Hypothalamus (tissue), 51 donors: ENCODE measurements at regions not wholly inside any gene's neighbourhood (a gene's known extent, or its start where the extent isn't known, plus 50 kb on each side); places are given as distances from the start of the nearest gene placed in this dataset.
"Not testable (repeated sequence)": the region's sequence is repeated elsewhere in the genome, so short reads cannot be mapped to it uniquely, and the experiment has no call there.

Source experiments
- DNase-seq, 51 donors: peaks; one replicate each; lab custom pipeline; 2025; lab: John Stamatoyannopoulos, UW

DNA sequence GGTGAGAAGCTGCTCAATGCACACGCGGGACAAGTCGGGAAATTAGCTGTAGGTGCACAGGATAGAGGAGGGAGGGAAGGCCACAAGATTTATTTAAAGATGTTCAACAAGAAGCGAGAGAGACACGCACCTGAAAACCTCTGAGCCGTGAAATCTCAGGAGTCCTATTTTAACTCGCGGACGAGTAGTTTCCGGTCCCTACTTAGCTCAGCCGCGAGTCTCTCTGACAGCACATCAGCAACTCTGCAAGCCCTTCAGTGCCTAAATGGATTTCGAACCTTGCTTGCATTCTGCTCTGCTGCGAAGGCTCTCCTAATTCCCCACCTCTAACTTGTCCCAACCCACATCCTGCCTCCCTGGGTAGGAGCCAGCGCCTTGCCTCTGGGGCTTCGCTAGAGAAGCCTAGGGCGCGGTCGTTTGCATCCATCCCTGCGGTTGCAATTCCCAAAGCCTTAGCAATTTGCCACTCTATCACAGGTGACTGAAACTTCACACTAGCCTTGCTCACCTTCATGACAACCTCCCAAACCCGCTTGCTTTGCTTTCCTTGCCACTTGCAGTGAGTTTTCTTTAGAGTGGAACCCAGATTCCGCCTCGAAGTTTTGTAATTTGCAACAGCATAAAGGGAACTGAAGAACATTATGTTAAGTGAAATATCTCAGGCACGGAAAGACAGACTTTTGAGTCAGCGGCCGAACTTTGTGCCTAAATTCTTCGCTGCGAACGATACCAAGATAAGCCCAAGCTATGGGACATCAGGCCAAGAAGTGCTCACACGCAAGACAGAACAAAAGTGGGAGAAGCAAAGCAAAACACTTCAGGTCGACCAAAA, 202.8 kb downstream of the KDM5D start:
- DNase-seq, result no peak

DNA sequence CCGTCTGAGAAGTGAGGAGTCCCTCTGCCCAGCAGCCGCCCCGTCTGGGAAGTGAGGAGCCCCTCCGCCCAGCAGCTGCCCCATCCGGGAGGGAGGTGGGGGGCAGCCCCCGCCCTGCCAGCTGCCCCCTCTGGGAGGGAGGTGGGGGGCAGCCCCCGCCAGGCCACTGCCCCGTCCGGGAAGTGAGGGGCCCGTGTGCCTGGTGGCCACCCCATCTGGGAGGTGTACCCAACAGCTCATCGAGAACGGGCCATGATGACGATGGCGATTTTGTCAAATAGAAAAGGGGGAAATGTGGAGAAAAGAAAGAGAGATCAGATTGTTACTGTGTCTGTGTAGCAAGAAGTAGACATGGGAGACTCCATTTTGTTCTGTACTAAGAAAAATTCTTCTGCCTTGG, 208.8 kb downstream of the KDM5D start:
- DNase-seq, result not testable (repeated sequence)

DNA sequence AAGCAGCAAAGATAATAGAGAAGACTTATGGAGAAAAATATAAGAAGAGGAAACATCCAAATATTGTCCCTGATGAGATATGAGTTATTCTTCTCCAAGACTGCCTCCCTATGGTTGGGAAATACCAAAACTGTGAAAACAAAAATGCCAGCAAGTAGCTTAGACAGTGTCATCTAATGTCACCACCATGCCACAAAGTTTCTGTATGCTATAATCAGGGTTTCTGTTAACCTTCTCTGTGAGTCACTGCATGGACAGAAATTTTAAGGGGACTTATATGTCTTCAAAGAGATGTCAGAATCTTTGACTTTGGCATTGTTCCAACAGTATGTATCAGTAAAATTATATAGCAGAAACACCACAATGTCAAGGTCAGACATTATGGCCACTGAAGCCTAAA, 222.6 kb downstream of the KDM5D start:
- DNase-seq, result no peak

DNA sequence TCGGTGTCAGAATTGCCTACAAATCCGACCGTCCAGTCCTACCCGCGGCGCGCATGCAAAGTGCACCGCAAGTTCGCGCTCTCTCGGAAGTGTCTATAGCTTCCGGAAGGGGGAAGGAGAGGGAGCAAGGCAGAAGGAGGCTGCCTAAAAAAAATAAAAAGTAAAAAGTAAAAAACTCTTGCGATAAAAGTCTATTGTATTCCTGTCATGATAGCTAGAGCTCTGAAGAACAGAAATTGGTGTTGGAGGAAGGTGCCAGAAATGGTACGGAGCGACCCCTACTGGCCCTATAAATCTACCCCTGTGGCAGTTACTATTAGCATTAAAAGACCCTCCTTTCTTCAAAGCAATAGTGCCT, 241.5 kb downstream of the KDM5D start:
- DNase-seq, result no peak

DNA sequence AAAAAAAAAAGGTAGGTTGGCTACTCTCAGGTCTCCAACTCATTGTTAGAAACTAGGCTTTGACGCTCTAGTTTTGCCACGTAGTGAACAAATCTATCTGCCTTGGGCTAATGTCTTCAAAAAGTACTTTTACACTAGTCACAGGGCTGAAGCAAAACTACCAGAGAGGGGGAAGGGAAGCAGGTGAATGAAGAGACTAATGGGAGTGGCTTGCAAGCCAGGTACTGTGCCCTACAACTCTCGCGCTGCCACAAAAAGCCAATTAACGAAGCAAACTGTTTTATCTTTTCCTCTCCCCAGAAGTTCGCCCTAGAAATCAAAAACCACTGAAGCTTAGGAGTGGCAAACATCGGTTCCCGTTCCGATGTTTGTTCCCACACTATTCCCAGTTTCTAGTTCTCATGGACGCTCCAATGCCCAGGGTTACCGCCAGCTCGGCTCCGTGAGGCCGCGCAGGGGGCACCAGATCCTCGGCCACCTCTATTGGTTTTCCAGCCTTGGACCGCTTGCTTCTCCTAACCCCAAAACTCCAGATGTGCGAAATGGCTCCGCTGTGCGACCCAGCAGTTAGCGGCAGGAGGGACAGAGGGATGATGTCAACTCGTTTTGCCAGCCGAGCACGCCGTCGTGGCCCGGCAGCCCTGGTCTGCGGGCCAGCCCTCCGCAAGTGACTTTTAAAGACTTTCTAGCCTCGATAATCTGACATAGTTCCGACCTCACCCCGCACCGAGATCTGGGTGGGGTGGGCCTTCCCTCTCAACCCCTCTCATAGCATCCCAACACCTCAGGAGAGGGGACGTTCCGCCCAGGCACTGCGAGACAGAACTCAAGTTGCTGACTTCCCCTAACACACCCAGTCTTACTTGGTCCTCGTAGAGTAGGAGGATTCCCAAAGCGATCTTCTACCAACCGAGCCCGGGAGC, 242.1 kb downstream of the KDM5D start:
- no peak for DNase-seq

- no peak for DNase-seq
Measured at GRCh38 chrY:19498556-19498955, 246.0 kb downstream of the KDM5D start.

GRCh38 chrY:19487494-19487893, 257.0 kb downstream of the KDM5D start:
- no peak for DNase-seq

DNA sequence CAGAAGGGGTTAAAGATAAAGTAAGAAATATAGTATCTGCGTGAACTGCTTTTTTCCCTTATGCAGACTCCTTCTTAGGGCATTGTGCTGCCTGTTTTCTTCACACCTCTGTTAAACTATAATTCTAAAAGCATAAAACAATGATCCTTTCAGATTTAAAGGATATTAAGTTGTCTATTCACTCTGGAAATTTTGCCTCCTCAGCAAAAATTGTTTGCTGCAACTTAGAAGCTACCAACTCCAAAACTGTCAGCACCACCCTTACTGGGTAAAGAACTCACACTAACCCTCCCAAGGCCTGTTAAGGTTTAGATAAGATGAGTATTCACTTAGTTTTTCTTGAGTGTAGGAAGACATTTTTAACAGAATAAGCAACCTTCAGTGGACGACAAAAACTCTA, 259.5 kb downstream of the KDM5D start:
- no peak for DNase-seq

- DNase-seq, result no peak
Measured at GRCh38 chrY:19479141-19479540, 265.4 kb downstream of the KDM5D start.

- DNase-seq, result no peak
Measured at GRCh38 chrY:19477959-19478358, 266.6 kb downstream of the KDM5D start.

DNA sequence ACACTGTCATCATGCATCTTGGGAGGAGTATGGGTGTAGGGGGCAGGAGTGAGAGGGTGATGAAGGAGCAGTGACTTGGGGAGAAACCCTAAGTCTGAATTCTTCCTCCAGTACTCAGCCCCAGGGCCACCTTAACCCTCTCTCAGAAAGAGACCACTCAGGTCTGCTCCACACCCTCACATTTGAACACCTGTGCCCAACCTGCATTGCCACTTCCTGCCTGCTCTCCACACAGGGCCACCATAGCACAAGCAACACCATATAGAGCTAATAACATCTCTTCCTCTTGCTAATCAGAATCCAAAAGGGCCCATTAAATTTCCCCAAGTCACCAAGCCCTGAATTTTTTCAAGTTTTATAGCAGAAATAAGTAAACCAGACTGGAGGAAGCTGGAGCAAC, 278.7 kb downstream of the KDM5D start:
- DNase-seq, result no peak

GRCh38 chrY:19456855-19457448, 287.6 kb downstream of the KDM5D start:
- no peak for DNase-seq

- peak in 4 of 51 donors; percentile 0 to 1 (median 0) for DNase-seq
Measured at GRCh38 chrY:19433059-19433458, 311.5 kb downstream of the KDM5D start.

DNA sequence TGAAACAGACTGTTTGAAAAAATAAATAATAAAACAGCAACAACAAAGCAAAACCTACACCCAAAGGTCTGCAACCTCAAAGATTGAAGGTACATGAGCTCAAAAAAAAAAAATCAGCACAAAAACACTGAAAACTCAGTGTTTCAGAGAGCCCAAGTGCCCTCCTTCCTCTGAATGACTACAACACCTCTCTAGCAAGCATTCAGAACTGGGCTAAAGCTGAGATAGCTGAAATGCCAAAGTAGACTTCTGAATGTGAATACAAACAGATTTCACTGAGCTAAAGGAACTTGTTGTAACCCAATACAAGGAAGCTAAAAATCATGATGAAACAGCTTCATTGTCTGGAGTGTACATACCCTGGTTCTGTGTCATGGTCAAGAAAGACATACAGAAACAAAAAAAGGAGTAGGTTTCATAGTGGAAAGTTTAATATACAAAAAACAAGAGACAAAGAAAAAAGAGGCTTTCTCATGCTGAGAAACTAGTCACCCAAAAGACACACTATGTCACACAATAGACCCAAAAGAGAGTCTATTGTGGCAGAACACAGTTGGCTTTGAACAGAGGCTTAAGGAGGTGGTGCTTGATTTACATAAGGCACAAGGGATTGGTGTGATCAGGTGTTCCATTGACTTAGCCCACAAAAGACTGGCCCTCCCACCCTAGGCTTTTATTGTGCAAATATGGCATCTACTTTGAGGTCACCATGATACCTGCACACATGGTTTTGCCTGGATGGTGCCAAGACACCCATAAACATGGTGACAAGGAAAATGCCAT, 316.6 kb downstream of the KDM5D start:
- DNase-seq, result no peak

- DNase-seq, result not testable (repeated sequence)
Measured at GRCh38 chrY:19427191-19427590, 317.3 kb downstream of the KDM5D start.

GRCh38 chrY:19410980-19411766, 333.4 kb downstream of the KDM5D start:
- peak in 1 of 51 donors; percentile 0 for DNase-seq

DNA sequence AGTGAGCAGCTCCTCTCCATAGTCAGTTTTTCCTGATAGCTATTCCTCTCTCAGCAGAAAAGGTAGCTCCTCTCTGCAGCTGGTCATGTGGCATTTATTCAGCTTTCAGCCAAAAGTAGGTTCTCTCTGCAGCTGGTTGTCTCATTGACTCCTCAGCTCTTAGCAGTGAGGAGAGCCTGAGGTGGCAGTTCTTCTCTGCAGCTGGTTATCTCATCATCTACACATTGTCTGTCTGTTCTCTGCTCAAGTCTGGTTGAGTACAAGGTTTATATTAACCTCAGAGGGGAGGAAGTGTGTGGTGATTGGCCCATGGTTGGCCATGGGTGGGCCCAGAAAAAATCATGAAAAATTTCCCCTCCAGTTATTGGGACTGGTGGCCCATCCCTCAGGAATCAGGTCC, 338.3 kb downstream of the KDM5D start:
- no peak for DNase-seq

DNA sequence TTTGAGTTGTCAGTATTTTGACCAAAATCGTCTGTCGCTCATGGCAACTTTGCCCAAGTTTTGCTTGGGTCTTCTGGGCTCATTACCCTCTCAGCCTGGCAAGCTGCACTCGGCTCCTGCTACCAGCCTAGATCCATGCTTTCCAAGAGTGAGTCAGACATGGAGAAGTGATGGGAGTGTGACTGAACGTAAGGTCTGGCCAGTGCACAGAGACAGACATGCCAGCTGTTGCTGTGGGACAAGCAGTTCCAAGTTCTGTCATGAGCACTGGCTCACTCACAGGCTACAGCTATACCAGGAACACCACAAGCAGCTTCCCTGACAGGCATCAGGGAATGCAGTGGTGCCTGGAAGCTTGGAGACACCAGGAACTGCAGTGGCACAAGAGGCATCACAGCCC, 338.9 kb downstream of the KDM5D start:
- DNase-seq, result no peak

- no peak for DNase-seq
Measured at GRCh38 chrY:19392876-19393275, 351.6 kb downstream of the KDM5D start.

DNA sequence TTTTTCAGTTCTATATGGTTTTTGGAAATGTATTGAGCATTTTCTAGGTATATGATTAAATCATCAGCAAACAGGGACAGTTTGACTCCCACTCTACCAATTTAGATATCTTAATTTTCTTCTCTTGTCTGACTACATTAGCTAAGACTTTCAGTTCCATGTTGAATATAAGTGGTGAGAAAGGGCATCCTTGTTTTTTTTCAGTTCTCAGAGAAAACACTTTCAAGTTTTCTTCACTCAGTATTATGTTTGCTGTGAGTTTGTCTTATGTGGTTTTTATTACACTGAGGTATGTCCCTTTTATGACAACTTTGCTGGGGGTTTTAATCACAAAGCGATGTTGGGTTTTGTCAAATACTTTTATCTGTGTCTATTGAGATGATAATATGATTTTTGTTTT, 352.6 kb downstream of the KDM5D start:
- no peak for DNase-seq
